Peyer's patch (tissue), 4 donors: ENCODE measurements at regions not wholly inside any gene's neighbourhood (a gene's known extent, or its start where the extent isn't known, plus 50 kb on each side); places are given as distances from the start of the nearest gene placed in this dataset.

Source experiments
- POLR2A ChIP-seq, 2 donors: fragments of 450-650 bp; IDR thresholded peaks; one replicate each; pipeline ENCODE4 v1.5.1; 2017; ENCODE audit warnings: antibody characterized with exemption in 2 of 2, mild to moderate bottlenecking in 2 of 2, moderate library complexity in 2 of 2
- TF ChIP-seq, protein P1 (sequence below), 6 experiments: fragments of 450-650 bp in 4 of 6; fragments of 200-600 bp in 2 of 6; sonication (generic) in 1 of 6; IDR thresholded peaks; one replicate each; pipeline ENCODE4 v1.5.1; 2017 to 2019; ENCODE audit warnings: antibody characterized with exemption in 6 of 6, mild to moderate bottlenecking in 3 of 6, moderate library complexity in 1 of 6

DNA sequence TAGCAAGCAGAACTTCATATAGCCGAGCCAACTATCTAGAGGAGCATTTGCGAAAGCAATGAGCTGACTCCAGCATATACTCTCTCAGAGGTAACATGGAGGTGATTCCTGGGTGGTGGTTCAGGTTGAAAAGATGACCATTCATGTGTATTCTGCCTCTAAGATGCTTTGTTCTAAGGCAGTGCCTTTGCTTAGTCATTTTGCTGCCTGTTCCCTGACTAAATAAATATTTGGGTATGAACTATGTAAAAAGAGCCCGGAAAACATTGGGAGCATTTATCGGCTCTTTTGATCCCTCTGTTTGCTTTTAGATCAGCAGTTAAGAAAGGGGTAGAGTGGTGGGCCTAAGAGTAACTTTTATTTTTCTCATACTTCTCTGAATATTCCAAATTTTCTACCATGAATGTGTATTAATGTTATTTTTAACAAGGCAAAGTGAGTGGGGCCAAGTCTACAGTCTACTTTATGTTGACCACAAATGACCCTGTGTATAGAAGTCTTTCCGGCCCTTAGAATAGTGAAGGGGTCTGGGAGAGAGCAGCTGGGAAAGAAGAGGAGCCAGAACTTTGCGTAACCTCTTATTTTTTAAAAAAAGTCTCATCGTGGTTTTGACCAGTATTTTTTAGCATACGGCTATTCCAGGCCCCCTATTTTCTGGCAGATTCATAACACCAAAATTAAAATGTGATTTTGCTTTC, 206.5 kb upstream of the EYA4 start:
- TF ChIP-seq, protein P1, sequence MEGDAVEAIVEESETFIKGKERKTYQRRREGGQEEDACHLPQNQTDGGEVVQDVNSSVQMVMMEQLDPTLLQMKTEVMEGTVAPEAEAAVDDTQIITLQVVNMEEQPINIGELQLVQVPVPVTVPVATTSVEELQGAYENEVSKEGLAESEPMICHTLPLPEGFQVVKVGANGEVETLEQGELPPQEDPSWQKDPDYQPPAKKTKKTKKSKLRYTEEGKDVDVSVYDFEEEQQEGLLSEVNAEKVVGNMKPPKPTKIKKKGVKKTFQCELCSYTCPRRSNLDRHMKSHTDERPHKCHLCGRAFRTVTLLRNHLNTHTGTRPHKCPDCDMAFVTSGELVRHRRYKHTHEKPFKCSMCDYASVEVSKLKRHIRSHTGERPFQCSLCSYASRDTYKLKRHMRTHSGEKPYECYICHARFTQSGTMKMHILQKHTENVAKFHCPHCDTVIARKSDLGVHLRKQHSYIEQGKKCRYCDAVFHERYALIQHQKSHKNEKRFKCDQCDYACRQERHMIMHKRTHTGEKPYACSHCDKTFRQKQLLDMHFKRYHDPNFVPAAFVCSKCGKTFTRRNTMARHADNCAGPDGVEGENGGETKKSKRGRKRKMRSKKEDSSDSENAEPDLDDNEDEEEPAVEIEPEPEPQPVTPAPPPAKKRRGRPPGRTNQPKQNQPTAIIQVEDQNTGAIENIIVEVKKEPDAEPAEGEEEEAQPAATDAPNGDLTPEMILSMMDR (IDR thresholded peaks at IDR 0.05): no peak
- TF ChIP-seq POLR2A (IDR thresholded peaks at IDR 0.05): no peak
